WERI-Rb-1 (cell line): ENCODE measurements at regions not wholly inside any gene's neighbourhood (a gene's known extent, or its start where the extent isn't known, plus 50 kb on each side); places are given as distances from the start of the nearest gene placed in this dataset.
A peak's percentile ranks its signal among the peaks of the same experiment; 100 is the strongest.

Experiments used
- DNase-seq: peaks from one replicate; pipeline ENCODE4 v3.0.0-alpha.2; 2020
- H3K27ac ChIP-seq: fragments of 250-450 bp; sonication (Bioruptor Pico); 2 replicates; pipeline ENCODE4 v1.5.1; 2020; ENCODE audit warnings: mild to moderate bottlenecking, moderate library complexity
- H3K27me3 ChIP-seq: fragments of 250-450 bp; sonication (Bioruptor Pico); 2 replicates; pipeline ENCODE4 v1.5.1; 2021; ENCODE audit warnings: mild to moderate bottlenecking, low read depth, moderate library complexity; ENCODE audit not compliant: insufficient read depth, severe bottlenecking
- H3K36me3 ChIP-seq: fragments of 250-450 bp; sonication (Bioruptor Pico); 2 replicates; pipeline ENCODE4 v1.5.1; 2020; ENCODE audit warnings: mild to moderate bottlenecking, moderate library complexity
- H3K4me3 ChIP-seq: 2 replicates; pipeline ENCODE4 v1.5.1; 2011; ENCODE audit warnings: low read depth, mild to moderate bottlenecking, control low read depth, low read length
- H3K9me3 ChIP-seq: fragments of 250-450 bp; sonication (Bioruptor Pico); 2 replicates; pipeline ENCODE4 v1.5.1; 2021; ENCODE audit warnings: mild to moderate bottlenecking, moderate library complexity; ENCODE audit not compliant: severe bottlenecking
- TF ChIP-seq, protein P1 (sequence below): IDR thresholded peaks from 2 replicates; pipeline ENCODE4 v1.5.1; 2011; ENCODE audit warnings: low read depth, mild to moderate bottlenecking, control low read depth, inconsistent platforms, low read length

- TF ChIP-seq, protein P1, sequence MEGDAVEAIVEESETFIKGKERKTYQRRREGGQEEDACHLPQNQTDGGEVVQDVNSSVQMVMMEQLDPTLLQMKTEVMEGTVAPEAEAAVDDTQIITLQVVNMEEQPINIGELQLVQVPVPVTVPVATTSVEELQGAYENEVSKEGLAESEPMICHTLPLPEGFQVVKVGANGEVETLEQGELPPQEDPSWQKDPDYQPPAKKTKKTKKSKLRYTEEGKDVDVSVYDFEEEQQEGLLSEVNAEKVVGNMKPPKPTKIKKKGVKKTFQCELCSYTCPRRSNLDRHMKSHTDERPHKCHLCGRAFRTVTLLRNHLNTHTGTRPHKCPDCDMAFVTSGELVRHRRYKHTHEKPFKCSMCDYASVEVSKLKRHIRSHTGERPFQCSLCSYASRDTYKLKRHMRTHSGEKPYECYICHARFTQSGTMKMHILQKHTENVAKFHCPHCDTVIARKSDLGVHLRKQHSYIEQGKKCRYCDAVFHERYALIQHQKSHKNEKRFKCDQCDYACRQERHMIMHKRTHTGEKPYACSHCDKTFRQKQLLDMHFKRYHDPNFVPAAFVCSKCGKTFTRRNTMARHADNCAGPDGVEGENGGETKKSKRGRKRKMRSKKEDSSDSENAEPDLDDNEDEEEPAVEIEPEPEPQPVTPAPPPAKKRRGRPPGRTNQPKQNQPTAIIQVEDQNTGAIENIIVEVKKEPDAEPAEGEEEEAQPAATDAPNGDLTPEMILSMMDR = no peak
- no peak for DNase-seq
- H3K27me3 ChIP-seq = no peaks in the 10 kb centered on the region
- H3K4me3 ChIP-seq = no peak overlapping the region
- H3K9me3 ChIP-seq = no peaks in the 10 kb centered on the region
- no peaks in the 10 kb centered on the region for H3K36me3 ChIP-seq
- no peak overlapping the region for H3K27ac ChIP-seq
Measured at GRCh38 chr21:31410499-31411131, 66.6 kb upstream of the TIAM1 start.

- TF ChIP-seq, protein P1 = no peak
- no peak overlapping the region for H3K27ac ChIP-seq
- H3K9me3 ChIP-seq = no peaks in the 10 kb centered on the region
- no peaks in the 10 kb centered on the region for H3K27me3 ChIP-seq
- H3K36me3 ChIP-seq = no peaks in the 10 kb centered on the region
- no peak overlapping the region for H3K4me3 ChIP-seq
- DNase-seq = no peak
Measured at GRCh38 chr21:31409831-31410487, 65.9 kb upstream of the TIAM1 start.

- Histone ChIP-seq H3K27ac (no peak overlapping the region), H3K9me3 (no peaks in the 10 kb centered on the region), H3K4me3 (no peak overlapping the region), H3K27me3 (no peaks in the 10 kb centered on the region), H3K36me3 (no peaks in the 10 kb centered on the region)
- no peak for DNase-seq
- TF ChIP-seq, protein P1 = no peak
Measured at GRCh38 chr21:31408301-31409088, 64.4 kb upstream of the TIAM1 start.

- TF ChIP-seq, protein P1 = no peak
- Histone ChIP-seq H3K4me3 (no peak overlapping the region), H3K27ac (no peak overlapping the region), H3K9me3 (no peaks in the 10 kb centered on the region), H3K36me3 (no peaks in the 10 kb centered on the region), H3K27me3 (no peaks in the 10 kb centered on the region)
- DNase-seq = no peak
Measured at GRCh38 chr21:31406510-31406909, 62.4 kb upstream of the TIAM1 start.

DNA sequence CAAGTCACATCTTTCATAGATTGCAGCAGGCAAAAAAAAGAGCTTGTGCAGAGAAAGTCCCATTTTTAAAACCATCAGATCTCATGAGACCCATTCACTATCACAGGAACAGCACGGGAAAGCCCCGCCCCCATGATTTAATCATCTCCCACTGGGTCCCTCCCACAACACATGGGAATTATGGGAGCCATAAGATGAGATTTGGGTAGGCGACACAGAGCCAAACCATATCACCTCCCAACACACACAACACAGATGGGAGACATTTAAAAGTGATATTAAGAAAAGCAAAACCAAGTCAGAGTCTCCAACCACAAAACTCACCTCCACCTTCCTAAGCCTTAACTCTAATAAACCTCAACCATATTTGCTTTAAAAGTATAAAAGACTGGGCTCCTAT, 61.5 kb upstream of the TIAM1 start:
- Histone ChIP-seq H3K36me3 (no peaks in the 10 kb centered on the region), H3K27ac (no peak overlapping the region), H3K9me3 (no peaks in the 10 kb centered on the region), H3K4me3 (no peak overlapping the region), H3K27me3 (no peaks in the 10 kb centered on the region)
- DNase-seq = peak; percentile 49
- TF ChIP-seq, protein P1 = no peak
